ENCODE measurements at regions not wholly inside any gene's neighbourhood (a gene's known extent, or its start where the extent isn't known, plus 50 kb on each side); places are given as distances from the start of the nearest gene placed in this dataset.

- H3K4me3 ChIP-seq (ENCODE audit: low read depth in 1 of 2, low read length in 2 of 2), result no peak overlapping the region
- H3K27me3 ChIP-seq (ENCODE audit: control insufficient read depth in 1 of 2, insufficient read depth in 2 of 2, low read length in 2 of 2), result no peaks in the 10 kb centered on the region
- H3K4me1 ChIP-seq (ENCODE audit: insufficient read depth, low read length), result peaks cover 4% of the 10 kb centered on the region
- H3K27ac ChIP-seq (ENCODE audit: low read depth, low read length), result no peak overlapping the region
- H3K9me3 ChIP-seq (ENCODE audit: low read length), result no peaks in the 10 kb centered on the region
- H3K36me3 ChIP-seq (ENCODE audit: insufficient read depth, low read length), result no peaks in the 10 kb centered on the region
- no peak overlapping the region for H3K9ac ChIP-seq (ENCODE audit: low read length)
Measured at GRCh38 chr6:121581327-121581726, 145.9 kb downstream of the GJA1 start.

DNA sequence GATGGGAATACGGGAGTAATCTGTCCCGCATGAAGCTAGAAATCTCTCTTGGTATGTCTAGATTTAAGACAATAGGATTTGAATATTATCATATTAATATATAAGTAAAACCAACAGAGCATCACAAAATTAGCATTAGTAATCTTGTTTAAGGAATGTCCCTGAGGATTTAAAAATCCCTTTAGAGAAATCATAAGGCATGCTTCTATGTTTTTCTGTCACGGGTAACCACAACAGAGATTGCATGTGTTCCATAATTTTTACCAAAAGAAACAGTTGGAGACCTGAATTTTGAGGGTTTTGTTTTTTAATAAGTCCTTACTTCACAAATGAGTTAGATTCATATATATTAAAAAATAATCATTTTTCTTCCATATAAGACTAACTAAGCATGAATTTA, 146.8 kb downstream of the GJA1 start:
- Histone ChIP-seq H3K9me3 (ENCODE audit: low read length) (no peaks in the 10 kb centered on the region), H3K27ac (ENCODE audit: low read depth, low read length) (no peak overlapping the region), H3K4me1 (ENCODE audit: insufficient read depth, low read length) (peaks cover 4% of the 10 kb centered on the region), H3K4me3 (ENCODE audit: low read depth in 1 of 2, low read length in 2 of 2) (no peak overlapping the region), H3K9ac (ENCODE audit: low read length) (no peak overlapping the region), H3K27me3 (ENCODE audit: control insufficient read depth in 1 of 2, insufficient read depth in 2 of 2, low read length in 2 of 2) (no peaks in the 10 kb centered on the region), H3K36me3 (ENCODE audit: insufficient read depth, low read length) (no peaks in the 10 kb centered on the region)

GRCh38 chr6:121584586-121585369, 149.3 kb downstream of the GJA1 start:
- Histone ChIP-seq H3K9me3 (ENCODE audit: low read length) (no peaks in the 10 kb centered on the region), H3K9ac (ENCODE audit: low read length) (no peak overlapping the region), H3K27ac (ENCODE audit: low read depth, low read length) (no peak overlapping the region), H3K4me3 (ENCODE audit: low read depth in 1 of 2, low read length in 2 of 2) (no peak overlapping the region), H3K4me1 (ENCODE audit: insufficient read depth, low read length) (peaks cover 4% of the 10 kb centered on the region), H3K27me3 (ENCODE audit: control insufficient read depth in 1 of 2, insufficient read depth in 2 of 2, low read length in 2 of 2) (no peaks in the 10 kb centered on the region), H3K36me3 (ENCODE audit: insufficient read depth, low read length) (no peaks in the 10 kb centered on the region)

DNA sequence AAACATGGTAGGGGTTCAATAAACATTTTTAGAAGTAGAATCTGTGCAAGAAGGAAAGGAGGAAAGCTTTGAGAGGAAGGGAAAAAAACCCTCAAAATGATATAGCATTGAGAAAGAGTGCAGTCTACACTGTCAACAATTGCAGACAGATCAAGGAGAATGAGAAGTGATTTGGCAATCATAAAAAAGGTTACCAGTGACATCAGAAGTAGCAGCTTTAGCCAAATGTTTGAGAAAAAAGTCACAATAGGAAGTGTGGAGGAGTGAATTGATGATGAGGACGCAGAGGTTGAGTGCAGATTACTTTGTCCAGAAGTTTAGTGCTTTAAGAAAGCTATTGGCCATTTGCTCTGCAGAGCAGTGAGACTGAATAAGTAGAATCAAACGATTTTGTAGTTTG, 155.0 kb downstream of the GJA1 start:
- Histone ChIP-seq H3K27me3 (ENCODE audit: control insufficient read depth in 1 of 2, insufficient read depth in 2 of 2, low read length in 2 of 2) (no peaks in the 10 kb centered on the region), H3K4me3 (ENCODE audit: low read depth in 1 of 2, low read length in 2 of 2) (no peak overlapping the region), H3K9me3 (ENCODE audit: low read length) (no peaks in the 10 kb centered on the region), H3K36me3 (ENCODE audit: insufficient read depth, low read length) (no peaks in the 10 kb centered on the region), H3K9ac (ENCODE audit: low read length) (no peak overlapping the region), H3K27ac (ENCODE audit: low read depth, low read length) (no peak overlapping the region), H3K4me1 (ENCODE audit: insufficient read depth, low read length) (peaks cover 3% of the 10 kb centered on the region)

DNA sequence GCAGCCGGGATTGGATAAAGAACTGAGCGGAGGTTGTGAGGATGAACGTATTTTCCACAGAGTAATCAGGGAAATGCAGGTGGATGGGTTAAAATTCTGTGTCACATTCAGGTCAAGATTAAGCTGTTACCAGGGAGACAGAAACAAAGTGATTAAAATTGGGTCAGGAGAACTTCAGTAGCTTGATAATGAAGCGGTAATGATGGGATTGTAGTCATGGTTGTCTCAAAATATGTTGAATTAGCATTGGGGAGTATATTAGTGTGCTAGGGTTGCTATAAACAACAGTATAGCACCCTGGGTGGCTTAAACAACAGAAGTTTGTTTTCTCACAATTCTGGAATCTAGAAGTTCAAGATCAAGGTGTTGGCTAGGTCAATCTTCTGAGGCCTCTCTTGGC, 155.5 kb downstream of the GJA1 start:
- H3K27me3 ChIP-seq (ENCODE audit: control insufficient read depth in 1 of 2, insufficient read depth in 2 of 2, low read length in 2 of 2), result no peaks in the 10 kb centered on the region
- H3K9ac ChIP-seq (ENCODE audit: low read length), result no peak overlapping the region
- H3K4me3 ChIP-seq (ENCODE audit: low read depth in 1 of 2, low read length in 2 of 2), result no peak overlapping the region
- H3K9me3 ChIP-seq (ENCODE audit: low read length), result no peaks in the 10 kb centered on the region
- no peak overlapping the region for H3K27ac ChIP-seq (ENCODE audit: low read depth, low read length)
- no peaks in the 10 kb centered on the region for H3K36me3 ChIP-seq (ENCODE audit: insufficient read depth, low read length)
- H3K4me1 ChIP-seq (ENCODE audit: insufficient read depth, low read length), result peaks cover 3% of the 10 kb centered on the region

- H3K4me3 ChIP-seq (ENCODE audit: low read depth in 1 of 2, low read length in 2 of 2), result no peak overlapping the region
- no peaks in the 10 kb centered on the region for H3K36me3 ChIP-seq (ENCODE audit: insufficient read depth, low read length)
- H3K4me1 ChIP-seq (ENCODE audit: insufficient read depth, low read length), result peaks cover 3% of the 10 kb centered on the region
- no peak overlapping the region for H3K27ac ChIP-seq (ENCODE audit: low read depth, low read length)
- no peaks in the 10 kb centered on the region for H3K9me3 ChIP-seq (ENCODE audit: low read length)
- H3K9ac ChIP-seq (ENCODE audit: low read length), result no peak overlapping the region
- H3K27me3 ChIP-seq (ENCODE audit: control insufficient read depth in 1 of 2, insufficient read depth in 2 of 2, low read length in 2 of 2), result no peaks in the 10 kb centered on the region
Measured at GRCh38 chr6:121592261-121592935, 157.0 kb downstream of the GJA1 start.

GRCh38 chr6:121593011-121593641, 157.7 kb downstream of the GJA1 start:
- Histone ChIP-seq H3K9ac (ENCODE audit: low read length) (no peak overlapping the region), H3K9me3 (ENCODE audit: low read length) (no peaks in the 10 kb centered on the region), H3K27me3 (ENCODE audit: control insufficient read depth in 1 of 2, insufficient read depth in 2 of 2, low read length in 2 of 2) (no peaks in the 10 kb centered on the region), H3K4me1 (ENCODE audit: insufficient read depth, low read length) (peaks cover 3% of the 10 kb centered on the region), H3K4me3 (ENCODE audit: low read depth in 1 of 2, low read length in 2 of 2) (no peak overlapping the region), H3K27ac (ENCODE audit: low read depth, low read length) (no peak overlapping the region), H3K36me3 (ENCODE audit: insufficient read depth, low read length) (no peaks in the 10 kb centered on the region)

GRCh38 chr6:121594053-121594452, 158.6 kb downstream of the GJA1 start:
- Histone ChIP-seq H3K9ac (ENCODE audit: low read length) (no peak overlapping the region), H3K4me3 (ENCODE audit: low read depth in 1 of 2, low read length in 2 of 2) (no peak overlapping the region), H3K36me3 (ENCODE audit: insufficient read depth, low read length) (no peaks in the 10 kb centered on the region), H3K27ac (ENCODE audit: low read depth, low read length) (no peak overlapping the region), H3K4me1 (ENCODE audit: insufficient read depth, low read length) (peaks cover 3% of the 10 kb centered on the region), H3K27me3 (ENCODE audit: control insufficient read depth in 1 of 2, insufficient read depth in 2 of 2, low read length in 2 of 2) (no peaks in the 10 kb centered on the region), H3K9me3 (ENCODE audit: low read length) (no peaks in the 10 kb centered on the region)

GRCh38 chr6:121595646-121596045, 160.2 kb downstream of the GJA1 start:
- Histone ChIP-seq H3K27me3 (ENCODE audit: control insufficient read depth in 1 of 2, insufficient read depth in 2 of 2, low read length in 2 of 2) (no peaks in the 10 kb centered on the region), H3K9me3 (ENCODE audit: low read length) (no peaks in the 10 kb centered on the region), H3K27ac (ENCODE audit: low read depth, low read length) (no peak overlapping the region), H3K4me1 (ENCODE audit: insufficient read depth, low read length) (peaks cover 3% of the 10 kb centered on the region), H3K36me3 (ENCODE audit: insufficient read depth, low read length) (no peaks in the 10 kb centered on the region), H3K4me3 (ENCODE audit: low read depth in 1 of 2, low read length in 2 of 2) (no peak overlapping the region), H3K9ac (ENCODE audit: low read length) (no peak overlapping the region)

- Histone ChIP-seq H3K4me1 (ENCODE audit: insufficient read depth, low read length) (peaks cover 3% of the 10 kb centered on the region), H3K27ac (ENCODE audit: low read depth, low read length) (no peak overlapping the region), H3K9me3 (ENCODE audit: low read length) (no peaks in the 10 kb centered on the region), H3K9ac (ENCODE audit: low read length) (no peak overlapping the region), H3K36me3 (ENCODE audit: insufficient read depth, low read length) (no peaks in the 10 kb centered on the region), H3K27me3 (ENCODE audit: control insufficient read depth in 1 of 2, insufficient read depth in 2 of 2, low read length in 2 of 2) (no peaks in the 10 kb centered on the region), H3K4me3 (ENCODE audit: low read depth in 1 of 2, low read length in 2 of 2) (no peak overlapping the region)
Measured at GRCh38 chr6:121596441-121596840, 161.0 kb downstream of the GJA1 start.

DNA sequence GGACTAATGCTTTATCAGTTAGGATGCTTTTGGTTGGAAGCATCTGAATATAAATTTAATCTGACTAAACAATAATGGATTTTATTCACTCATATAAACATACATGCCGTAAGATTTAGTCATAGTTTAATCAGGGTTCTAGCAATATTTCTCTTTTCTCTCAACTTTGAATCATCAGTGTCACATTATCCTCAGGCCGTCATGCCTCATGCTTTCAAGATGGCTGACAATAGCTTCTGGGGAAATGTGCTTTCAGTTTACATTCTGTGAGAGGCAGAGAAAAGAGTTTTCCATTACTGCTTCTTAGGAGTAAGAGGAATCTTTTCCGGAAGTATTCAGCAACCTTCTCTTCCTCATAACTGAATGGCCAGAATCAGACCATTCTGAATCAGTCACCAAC, 162.2 kb downstream of the GJA1 start:
- H3K36me3 ChIP-seq (ENCODE audit: insufficient read depth, low read length), result no peaks in the 10 kb centered on the region
- no peak overlapping the region for H3K27ac ChIP-seq (ENCODE audit: low read depth, low read length)
- no peaks in the 10 kb centered on the region for H3K4me1 ChIP-seq (ENCODE audit: insufficient read depth, low read length)
- H3K27me3 ChIP-seq (ENCODE audit: control insufficient read depth in 1 of 2, insufficient read depth in 2 of 2, low read length in 2 of 2), result no peaks in the 10 kb centered on the region
- H3K4me3 ChIP-seq (ENCODE audit: low read depth in 1 of 2, low read length in 2 of 2), result no peak overlapping the region
- no peak overlapping the region for H3K9ac ChIP-seq (ENCODE audit: low read length)
- no peaks in the 10 kb centered on the region for H3K9me3 ChIP-seq (ENCODE audit: low read length)

All from muscle layer of colon (tissue), 2 donors.